Esophagus muscularis mucosa (tissue), 4 donors: ENCODE measurements at regions not wholly inside any gene's neighbourhood (a gene's known extent, or its start where the extent isn't known, plus 50 kb on each side); places are given as distances from the start of the nearest gene placed in this dataset.

ENCODE experiments used
- DNase-seq: peaks from one replicate; pipeline ENCODE4 v3.0.0-alpha.2; 2017; ENCODE audit errors: extremely low spot score
- H3K27ac ChIP-seq, 4 donors: fragments of 200-600 bp; sonication (generic); replicated peaks in 1 of 4; 1 replicate in 3 of 4; 2 replicates in 1 of 4; pipeline ENCODE4 v1.5.1; 2016 to 2019; ENCODE audit warnings: mild to moderate bottlenecking in 1 of 4
- H3K27me3 ChIP-seq, 4 donors: fragments of 200-600 bp; sonication (generic); one replicate each; pipeline versions ENCODE4 v1.5.1 to v1.6.0; 2016 to 2019
- H3K36me3 ChIP-seq, 4 donors: fragments of 200-600 bp; sonication (generic); one replicate each; pipeline ENCODE4 v1.5.1; 2016 to 2019
- H3K4me1 ChIP-seq, 4 donors: fragments of 200-600 bp; sonication (generic); one replicate each; pipeline ENCODE4 v1.5.1; 2016 to 2019
- H3K4me3 ChIP-seq, 4 donors: fragments of 200-600 bp; sonication (generic); 1 replicate in 2 of 4; 2 replicates in 2 of 4; pipeline ENCODE4 v1.5.1; 2016 to 2019; ENCODE audit warnings: mild to moderate bottlenecking in 4 of 4, moderate library complexity in 1 of 4
- H3K9me3 ChIP-seq, 4 donors: fragments of 200-600 bp; sonication (generic); 1 replicate in 3 of 4; 2 replicates in 1 of 4; pipeline ENCODE4 v1.5.1; 2016 to 2019
- EP300 ChIP-seq: sonication (generic); formaldehyde crosslinking; IDR thresholded peaks from one replicate; pipeline ENCODE4 v1.6.1; 2017; ENCODE audit warnings: antibody characterized with exemption
- POLR2A ChIP-seq: fragments of 450-650 bp; IDR thresholded peaks from one replicate; pipeline ENCODE4 v1.6.1; 2017; ENCODE audit warnings: antibody characterized with exemption, moderate library complexity, mild to moderate bottlenecking, low read depth
- POLR2AphosphoS5 ChIP-seq, 2 donors: sonication (generic); formaldehyde crosslinking; IDR thresholded peaks; one replicate each; pipeline ENCODE4 v1.6.1; 2017; ENCODE audit warnings: antibody characterized with exemption in 2 of 2
- WGBS: methylation state at CpG from one replicate; pipeline ENCODE4 v1.1.5; 2018; 5-methylcytosine and 5-hydroxymethylcytosine counted together
- intact Hi-C: fragments of 100-400 bp; cut with DNase I; formaldehyde crosslinking; loops from one replicate; pipeline ENCODE4 v1.15.1; 2023
- TF ChIP-seq, protein P1 (sequence below), 3 experiments: fragments of 200-600 bp in 2 of 3; fragments of 450-650 bp in 1 of 3; sonication (generic) in 2 of 3; IDR thresholded peaks; one replicate each; pipeline ENCODE4 v1.5.1; 2017 to 2019; ENCODE audit warnings: antibody characterized with exemption in 3 of 3, mild to moderate bottlenecking in 2 of 3, moderate library complexity in 1 of 3

DNA sequence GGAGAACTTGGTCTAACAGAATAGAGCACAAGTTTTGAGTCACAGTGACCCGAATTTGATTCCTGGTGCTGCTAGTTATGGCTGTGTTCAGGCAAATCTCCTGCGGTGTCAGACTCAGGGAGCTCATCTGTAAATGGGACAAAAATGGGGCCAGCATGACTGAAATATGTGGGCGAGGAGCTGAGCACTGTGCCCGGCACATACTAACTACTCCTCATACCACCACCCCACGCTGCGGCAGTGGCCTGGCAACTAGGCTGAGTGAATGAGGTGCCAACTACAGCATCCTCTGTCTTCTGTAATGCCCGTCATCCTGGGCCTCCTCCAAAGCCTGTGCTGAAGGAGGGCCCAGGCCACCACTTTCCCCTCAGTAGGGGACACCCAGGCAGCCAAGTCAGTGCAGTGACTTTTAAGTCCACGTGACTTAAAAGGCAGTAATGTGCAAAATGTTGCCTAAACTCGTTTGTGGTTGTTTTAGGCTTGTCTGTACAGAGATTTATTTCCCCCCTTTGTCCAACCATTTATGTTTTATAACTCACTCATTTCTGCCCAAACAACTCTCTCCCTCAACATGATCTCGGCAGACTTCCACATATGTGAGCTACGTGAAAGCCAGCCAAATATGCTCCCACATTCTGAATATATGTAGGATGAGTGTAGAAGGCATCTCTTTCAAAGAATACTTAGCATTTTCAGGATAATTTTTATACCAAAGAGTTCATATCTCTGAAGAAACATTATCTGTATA lies 773.7 kb downstream of the TSN start:
- H3K4me1 ChIP-seq, result no peaks in the 10 kb centered on the region
- 83% methylated on average over 9 of the region's 11 CpGs for WGBS
- H3K4me3 ChIP-seq, result no peak overlapping the region
- no peaks in the 10 kb centered on the region for H3K27me3 ChIP-seq
- H3K36me3 ChIP-seq, result no peaks in the 10 kb centered on the region
- no peak for TF ChIP-seq POLR2AphosphoS5 (IDR thresholded peaks at IDR 0.05)
- TF ChIP-seq, protein P1, sequence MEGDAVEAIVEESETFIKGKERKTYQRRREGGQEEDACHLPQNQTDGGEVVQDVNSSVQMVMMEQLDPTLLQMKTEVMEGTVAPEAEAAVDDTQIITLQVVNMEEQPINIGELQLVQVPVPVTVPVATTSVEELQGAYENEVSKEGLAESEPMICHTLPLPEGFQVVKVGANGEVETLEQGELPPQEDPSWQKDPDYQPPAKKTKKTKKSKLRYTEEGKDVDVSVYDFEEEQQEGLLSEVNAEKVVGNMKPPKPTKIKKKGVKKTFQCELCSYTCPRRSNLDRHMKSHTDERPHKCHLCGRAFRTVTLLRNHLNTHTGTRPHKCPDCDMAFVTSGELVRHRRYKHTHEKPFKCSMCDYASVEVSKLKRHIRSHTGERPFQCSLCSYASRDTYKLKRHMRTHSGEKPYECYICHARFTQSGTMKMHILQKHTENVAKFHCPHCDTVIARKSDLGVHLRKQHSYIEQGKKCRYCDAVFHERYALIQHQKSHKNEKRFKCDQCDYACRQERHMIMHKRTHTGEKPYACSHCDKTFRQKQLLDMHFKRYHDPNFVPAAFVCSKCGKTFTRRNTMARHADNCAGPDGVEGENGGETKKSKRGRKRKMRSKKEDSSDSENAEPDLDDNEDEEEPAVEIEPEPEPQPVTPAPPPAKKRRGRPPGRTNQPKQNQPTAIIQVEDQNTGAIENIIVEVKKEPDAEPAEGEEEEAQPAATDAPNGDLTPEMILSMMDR (IDR thresholded peaks at IDR 0.05), result no peak
- no peak for TF ChIP-seq EP300
- TF ChIP-seq POLR2A, result no peak
- H3K9me3 ChIP-seq, result no peaks in the 10 kb centered on the region
- H3K27ac ChIP-seq, result no peak overlapping the region
- intact Hi-C loops, result no loop called here
- peak; percentile 90 for DNase-seq

DNA sequence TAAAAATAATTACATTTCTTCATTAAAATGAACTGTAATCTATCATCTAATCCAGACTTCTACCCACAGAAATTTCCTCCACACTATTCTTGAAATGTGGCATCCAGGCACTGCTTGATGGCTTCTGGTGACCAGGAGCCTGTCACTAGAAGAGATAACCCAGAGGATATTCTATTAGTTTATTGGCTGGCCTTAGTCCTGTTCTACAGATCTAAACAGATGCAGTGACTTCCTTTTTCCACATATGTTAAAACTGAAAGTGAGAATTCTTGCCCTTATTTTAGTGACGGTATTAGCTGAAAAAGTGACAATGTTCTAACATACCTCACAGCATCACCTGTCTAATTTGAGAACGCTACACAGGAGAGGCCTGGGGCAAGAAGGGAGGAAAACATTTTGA lies 775.4 kb downstream of the TSN start:
- no peak overlapping the region for H3K4me3 ChIP-seq
- H3K4me1 ChIP-seq, result no peaks in the 10 kb centered on the region
- no peaks in the 10 kb centered on the region for H3K9me3 ChIP-seq
- intact Hi-C loops, result no loop called here
- TF ChIP-seq, protein P1 (IDR thresholded peaks at IDR 0.05), result no peak
- no peak for TF ChIP-seq EP300
- H3K36me3 ChIP-seq, result no peaks in the 10 kb centered on the region
- no peak overlapping the region for H3K27ac ChIP-seq
- no peak for DNase-seq
- no peaks in the 10 kb centered on the region for H3K27me3 ChIP-seq
- 54% methylated on average over 2 of the region's 2 CpGs for WGBS

DNA sequence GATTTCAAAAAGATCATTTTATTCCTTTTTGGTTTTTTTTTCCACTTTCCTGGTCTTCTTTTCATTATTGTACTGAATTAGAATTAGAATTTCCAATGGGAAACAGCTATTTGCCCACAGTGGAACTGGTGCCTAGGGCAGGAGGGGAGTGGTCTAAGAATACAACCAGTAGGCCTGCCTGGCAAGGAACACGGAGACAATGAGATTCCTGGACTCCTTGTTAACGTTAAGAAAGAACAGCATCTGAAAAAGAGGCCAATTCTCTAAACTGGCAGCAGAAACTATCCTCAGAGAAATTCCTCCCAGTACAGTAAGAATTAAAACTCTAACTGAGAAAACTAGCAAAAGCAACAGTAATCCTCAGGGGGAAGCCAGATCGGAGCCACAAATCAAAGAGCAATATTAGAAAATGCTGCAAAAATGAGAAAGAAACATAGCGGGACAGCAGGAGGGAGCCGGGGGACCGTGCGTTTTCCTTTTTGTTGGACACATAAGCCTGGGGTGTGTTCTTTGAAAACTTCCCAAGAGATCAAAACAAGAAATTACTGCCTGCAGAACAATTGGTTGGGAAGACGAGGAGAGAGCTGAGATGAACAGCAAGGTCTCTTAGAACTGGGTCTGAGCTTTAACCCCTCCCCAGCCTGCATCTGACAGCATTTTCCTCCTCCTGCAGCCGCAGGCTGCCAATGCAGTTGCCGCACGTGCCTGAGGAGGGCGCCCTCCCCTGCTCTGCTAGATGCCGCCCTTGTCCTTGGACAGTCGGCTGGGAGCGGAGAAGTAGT lies 776.0 kb downstream of the TSN start:
- Histone ChIP-seq H3K36me3 (no peaks in the 10 kb centered on the region), H3K9me3 (no peaks in the 10 kb centered on the region), H3K27me3 (no peaks in the 10 kb centered on the region), H3K27ac (no peak overlapping the region), H3K4me3 (no peak overlapping the region), H3K4me1 (no peaks in the 10 kb centered on the region)
- DNase-seq, result no peak
- intact Hi-C loops, result no loop called here
- 58% methylated on average over 15 of the region's 15 CpGs for WGBS
- TF ChIP-seq EP300, result no peak
- TF ChIP-seq POLR2AphosphoS5 (IDR thresholded peaks at IDR 0.05), result no peak
- no peak for TF ChIP-seq POLR2A
- TF ChIP-seq, protein P1 (IDR thresholded peaks at IDR 0.05), result no peak

GRCh38 chr2:122532072-122532344 lies 776.6 kb downstream of the TSN start:
- Histone ChIP-seq H3K27ac (no peak overlapping the region), H3K4me3 (no peak overlapping the region), H3K4me1 (no peaks in the 10 kb centered on the region), H3K36me3 (no peaks in the 10 kb centered on the region), H3K9me3 (no peaks in the 10 kb centered on the region), H3K27me3 (no peaks in the 10 kb centered on the region)
- DNase-seq, result no peak
- intact Hi-C loops, result no loop called here
- TF ChIP-seq, protein P1 (IDR thresholded peaks at IDR 0.05), result no peak
- TF ChIP-seq POLR2AphosphoS5 (IDR thresholded peaks at IDR 0.05), result no peak
- TF ChIP-seq POLR2A, result no peak
- TF ChIP-seq EP300, result no peak
